Astrocyte (in vitro differentiated cells and primary cell): ENCODE measurements at regions not wholly inside any gene's neighbourhood (a gene's known extent, or its start where the extent isn't known, plus 50 kb on each side); places are given as distances from the start of the nearest gene placed in this dataset.
"Not testable (repeated sequence)": the region's sequence is repeated elsewhere in the genome, so short reads cannot be mapped to it uniquely, and the experiment has no call there.

ENCODE experiments used
- DNase-seq: peaks from one replicate; pipeline ENCODE4 v3.0.0-alpha.2; 2010; ENCODE audit warnings: low read depth
- FAIRE-seq: peaks from 2 replicates; lab custom pipeline; 2011; peaks lifted over from hg19 to GRCh38; lab: Jason Lieb, UNC
- H2AFZ ChIP-seq: 2 replicates; pipeline ENCODE4 v1.6.0; 2012; ENCODE audit warnings: low read depth, low read length, inconsistent platforms
- H3K27ac ChIP-seq: 2 replicates; pipeline ENCODE4 v1.5.1; 2011; ENCODE audit warnings: low read depth, low read length, inconsistent platforms
- H3K27me3 ChIP-seq: 2 replicates; pipeline ENCODE4 v1.6.0; 2011; ENCODE audit warnings: low read length, inconsistent platforms; ENCODE audit not compliant: insufficient read depth
- H3K36me3 ChIP-seq: 2 replicates; pipeline ENCODE4 v1.5.1; 2011; ENCODE audit warnings: low read length, inconsistent platforms; ENCODE audit not compliant: insufficient read depth
- H3K4me1 ChIP-seq: 2 replicates; pipeline ENCODE4 v1.5.1; 2011; ENCODE audit warnings: low read length, inconsistent platforms; ENCODE audit not compliant: insufficient read depth
- H3K4me2 ChIP-seq: 2 replicates; pipeline ENCODE4 v1.6.0; 2012; ENCODE audit warnings: low read length, inconsistent platforms
- H3K4me3 ChIP-seq: 2 replicates; pipeline ENCODE4 v1.5.1; 2011; ENCODE audit warnings: low read depth, mild to moderate bottlenecking, low read length, inconsistent platforms; ENCODE audit not compliant: insufficient read depth
- H3K79me2 ChIP-seq: 2 replicates; pipeline ENCODE4 v1.6.0; 2012; ENCODE audit warnings: mild to moderate bottlenecking, low read length, inconsistent platforms; ENCODE audit not compliant: insufficient read depth
- H3K9ac ChIP-seq: 2 replicates; pipeline ENCODE4 v1.6.0; 2012; ENCODE audit warnings: mild to moderate bottlenecking, low read length, inconsistent platforms
- H3K9me3 ChIP-seq: 2 replicates; pipeline ENCODE4 v1.5.1; 2012; ENCODE audit warnings: low read depth, mild to moderate bottlenecking, low read length, inconsistent platforms; ENCODE audit not compliant: insufficient read depth
- H4K20me1 ChIP-seq: 2 replicates; pipeline ENCODE4 v1.6.0; 2012; ENCODE audit warnings: low read length, inconsistent platforms; ENCODE audit not compliant: insufficient read depth
- H3K27ac Mint-ChIP-seq: one replicate; pipeline ENCODE4 v1.8.0; 2021; ENCODE audit warnings: mild to moderate bottlenecking, mixed read lengths; ENCODE audit not compliant: unreplicated experiment
- H3K27me3 Mint-ChIP-seq: one replicate; pipeline ENCODE4 v1.8.0; 2021; ENCODE audit warnings: low read depth, mixed read lengths; ENCODE audit not compliant: unreplicated experiment
- H3K36me3 Mint-ChIP-seq: one replicate; pipeline ENCODE4 v1.8.0; 2021; ENCODE audit warnings: low read depth, mixed read lengths; ENCODE audit not compliant: unreplicated experiment
- H3K4me1 Mint-ChIP-seq: one replicate; pipeline ENCODE4 v1.8.0; 2021; ENCODE audit warnings: low read depth, mixed read lengths; ENCODE audit not compliant: unreplicated experiment
- H3K4me3 Mint-ChIP-seq: one replicate; pipeline ENCODE4 v1.8.0; 2021; ENCODE audit warnings: mild to moderate bottlenecking, moderate library complexity, mixed read lengths; ENCODE audit not compliant: unreplicated experiment
- H3K9me3 Mint-ChIP-seq: one replicate; pipeline ENCODE4 v1.8.0; 2021; ENCODE audit warnings: mild to moderate bottlenecking, mixed read lengths; ENCODE audit not compliant: unreplicated experiment
- EZH2 ChIP-seq: IDR thresholded peaks from 2 replicates; pipeline ENCODE4 v1.6.1; 2012; ENCODE audit warnings: mild to moderate bottlenecking, low read length, inconsistent platforms; ENCODE audit not compliant: insufficient read depth
- TF ChIP-seq, protein P1 (sequence below): IDR thresholded peaks from 2 replicates; pipeline ENCODE4 v1.5.1; 2011; ENCODE audit warnings: low read depth, mild to moderate bottlenecking, inconsistent platforms, low read length, moderate library complexity; ENCODE audit not compliant: insufficient read depth

DNA sequence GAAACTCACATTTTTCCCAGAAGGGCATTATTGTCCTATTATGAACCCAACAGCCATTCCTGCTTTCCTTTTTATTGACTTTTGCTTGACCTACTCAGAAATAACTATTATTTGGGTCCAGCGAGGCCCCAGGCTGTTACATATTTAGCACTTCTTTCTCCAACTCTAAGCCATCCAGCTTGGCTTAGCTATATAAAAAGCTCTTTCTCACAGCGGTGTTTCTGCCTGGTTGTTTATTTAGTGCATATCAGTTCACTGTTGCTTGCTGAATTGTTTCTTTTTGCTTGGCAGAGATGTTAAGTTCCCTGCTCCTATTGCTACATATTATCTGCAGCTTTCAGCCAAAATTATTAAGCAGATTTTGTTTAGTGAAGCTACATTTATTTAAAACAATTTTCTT, 1156.8 kb upstream of the SEMA6A start:
- TF ChIP-seq, protein P1, sequence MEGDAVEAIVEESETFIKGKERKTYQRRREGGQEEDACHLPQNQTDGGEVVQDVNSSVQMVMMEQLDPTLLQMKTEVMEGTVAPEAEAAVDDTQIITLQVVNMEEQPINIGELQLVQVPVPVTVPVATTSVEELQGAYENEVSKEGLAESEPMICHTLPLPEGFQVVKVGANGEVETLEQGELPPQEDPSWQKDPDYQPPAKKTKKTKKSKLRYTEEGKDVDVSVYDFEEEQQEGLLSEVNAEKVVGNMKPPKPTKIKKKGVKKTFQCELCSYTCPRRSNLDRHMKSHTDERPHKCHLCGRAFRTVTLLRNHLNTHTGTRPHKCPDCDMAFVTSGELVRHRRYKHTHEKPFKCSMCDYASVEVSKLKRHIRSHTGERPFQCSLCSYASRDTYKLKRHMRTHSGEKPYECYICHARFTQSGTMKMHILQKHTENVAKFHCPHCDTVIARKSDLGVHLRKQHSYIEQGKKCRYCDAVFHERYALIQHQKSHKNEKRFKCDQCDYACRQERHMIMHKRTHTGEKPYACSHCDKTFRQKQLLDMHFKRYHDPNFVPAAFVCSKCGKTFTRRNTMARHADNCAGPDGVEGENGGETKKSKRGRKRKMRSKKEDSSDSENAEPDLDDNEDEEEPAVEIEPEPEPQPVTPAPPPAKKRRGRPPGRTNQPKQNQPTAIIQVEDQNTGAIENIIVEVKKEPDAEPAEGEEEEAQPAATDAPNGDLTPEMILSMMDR, result no peak
- no peak for TF ChIP-seq EZH2
- Mint-ChIP-seq H3K9me3 (no peaks in the 10 kb centered on the region), H3K4me1 (no peaks in the 10 kb centered on the region), H3K27me3 (peaks cover 2% of the 10 kb centered on the region), H3K4me3 (no peak overlapping the region), H3K27ac (no peak overlapping the region), H3K36me3 (no peaks in the 10 kb centered on the region)
- no peaks in the 10 kb centered on the region for H3K79me2 ChIP-seq
- FAIRE-seq, result no peak
- no peaks in the 10 kb centered on the region for H3K27me3 ChIP-seq
- no peaks in the 10 kb centered on the region for H3K4me1 ChIP-seq
- no peaks in the 10 kb centered on the region for H3K9me3 ChIP-seq
- no peak for DNase-seq
- no peak overlapping the region for H3K4me2 ChIP-seq
- no peak overlapping the region for H3K9ac ChIP-seq
- H3K27ac ChIP-seq, result no peak overlapping the region
- no peaks in the 10 kb centered on the region for H3K36me3 ChIP-seq
- no peaks in the 10 kb centered on the region for H4K20me1 ChIP-seq
- H3K4me3 ChIP-seq, result no peak overlapping the region
- H2AFZ ChIP-seq, result no peak overlapping the region

DNA sequence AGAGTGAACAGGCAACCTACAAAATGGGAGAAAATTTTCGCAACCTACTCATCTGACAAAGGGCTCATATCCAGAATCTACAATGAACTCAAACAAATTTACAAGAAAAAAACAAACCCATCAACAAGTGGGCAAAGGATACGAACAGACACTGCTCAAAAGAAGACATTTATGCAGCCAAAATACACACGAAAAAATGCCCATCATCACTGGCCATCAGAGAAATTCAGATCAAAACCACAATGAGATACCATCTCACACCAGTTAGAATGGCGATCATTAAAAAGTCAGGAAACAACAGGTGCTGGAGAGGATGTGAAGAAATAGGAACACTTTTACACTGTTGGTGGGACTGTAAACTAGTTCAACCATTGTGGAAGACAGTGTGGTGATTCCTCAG, 1146.2 kb upstream of the SEMA6A start:
- FAIRE-seq, H3K4me1 ChIP-seq, DNase-seq, H3K4me3 ChIP-seq, H3K9me3 Mint-ChIP-seq, H3K36me3 Mint-ChIP-seq, H2AFZ ChIP-seq, H3K9ac ChIP-seq, H3K4me1 Mint-ChIP-seq, H3K4me3 Mint-ChIP-seq, H3K27ac Mint-ChIP-seq, H4K20me1 ChIP-seq, H3K27me3 ChIP-seq, H3K27me3 Mint-ChIP-seq, H3K36me3 ChIP-seq, H3K79me2 ChIP-seq, H3K4me2 ChIP-seq, H3K9me3 ChIP-seq, H3K27ac ChIP-seq: not testable (repeated sequence)

DNA sequence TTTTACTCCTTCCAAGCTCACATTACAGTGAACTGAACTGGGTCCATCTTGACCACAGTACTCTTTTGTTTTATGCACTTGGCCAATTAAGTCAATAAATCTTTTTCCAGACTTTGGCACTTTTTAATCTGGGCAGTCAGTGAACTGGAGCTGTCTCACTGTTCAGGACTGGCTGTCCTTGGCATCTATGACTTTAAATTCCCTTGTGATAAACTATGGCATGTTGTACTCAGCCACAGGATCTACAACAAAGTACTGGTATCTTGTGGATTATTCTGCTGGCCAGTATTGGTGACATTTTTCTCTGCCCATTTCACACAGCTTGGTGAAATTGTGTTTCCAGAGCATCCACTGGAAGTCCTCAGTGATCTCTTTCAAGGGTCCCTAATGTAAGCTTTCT, 1144.8 kb upstream of the SEMA6A start:
- Histone ChIP-seq H3K9me3 (peaks cover 2% of the 10 kb centered on the region), H3K79me2 (no peaks in the 10 kb centered on the region), H3K4me1 (no peaks in the 10 kb centered on the region), H3K27ac (no peak overlapping the region), H3K4me2 (no peak overlapping the region), H3K4me3 (no peak overlapping the region), H2AFZ (no peak overlapping the region), H4K20me1 (no peaks in the 10 kb centered on the region), H3K36me3 (no peaks in the 10 kb centered on the region), H3K9ac (no peak overlapping the region), H3K27me3 (no peaks in the 10 kb centered on the region)
- TF ChIP-seq, protein P1, result no peak
- Mint-ChIP-seq H3K27me3 (no peaks in the 10 kb centered on the region), H3K4me3 (no peak overlapping the region), H3K9me3 (peaks cover 9% of the 10 kb centered on the region), H3K27ac (no peak overlapping the region), H3K36me3 (no peaks in the 10 kb centered on the region), H3K4me1 (no peaks in the 10 kb centered on the region)
- DNase-seq, result no peak
- FAIRE-seq, result no peak
